ENCODE measurements at regions not wholly inside any gene's neighbourhood (a gene's known extent, or its start where the extent isn't known, plus 50 kb on each side); places are given as distances from the start of the nearest gene placed in this dataset.

DNA sequence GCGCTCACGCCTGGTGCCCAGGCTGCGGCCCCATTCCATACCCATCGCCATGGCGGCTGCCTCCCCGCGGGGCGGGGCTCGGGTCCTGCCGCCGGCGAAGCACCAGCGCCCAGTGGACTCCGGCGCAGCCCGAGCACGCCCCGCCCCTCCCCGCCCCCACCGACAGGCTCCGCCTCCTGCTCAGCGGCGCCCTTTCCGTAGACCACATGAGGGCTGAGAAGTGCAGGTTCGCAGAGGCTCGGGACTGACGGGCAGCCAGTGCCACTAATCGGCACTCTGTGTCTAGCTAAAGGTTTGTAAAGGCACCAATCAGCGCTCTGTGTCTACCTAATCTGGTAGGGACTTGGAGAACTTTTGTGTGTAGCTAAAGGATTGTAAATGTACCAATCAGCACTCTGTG is 352.2 kb upstream of the AMELY start:
- WGBS, 3 donors: no CpG with 5 or more reads among the region's 29 CpGs
- no peaks in the 10 kb centered on the region for H3K9me3 ChIP-seq

DNA sequence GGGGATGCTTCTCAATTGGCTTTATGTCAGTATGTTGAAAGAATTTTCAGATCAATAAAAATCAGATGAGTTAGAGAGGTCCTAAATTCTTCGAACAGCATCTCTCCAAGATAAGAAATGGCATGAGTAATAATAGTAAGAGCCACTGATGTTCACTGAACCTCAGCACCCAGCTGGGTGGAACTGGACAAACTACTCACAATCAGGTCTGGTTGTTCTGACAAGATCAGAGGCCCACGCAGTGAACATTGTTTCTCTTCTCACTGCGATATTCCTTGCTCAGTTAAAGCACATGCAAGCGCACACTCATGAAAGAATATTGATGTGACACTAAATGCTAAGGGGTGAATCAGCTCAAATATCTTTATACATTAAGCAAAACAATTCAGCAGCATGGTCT is 351.0 kb upstream of the AMELY start:
- H3K27me3 ChIP-seq: no peaks in the 10 kb centered on the region
- intact Hi-C loops (cut with DNase I): no loop called here
- no peak overlapping the region for H3K27ac ChIP-seq
- no peak for DNase-seq
- no peaks in the 10 kb centered on the region for H3K36me3 ChIP-seq
- H3K4me3 ChIP-seq: no peak overlapping the region
- TF ChIP-seq CTCF (IDR thresholded peaks at IDR 0.05): no peak
- TF ChIP-seq EP300 (IDR thresholded peaks at IDR 0.05): no peak
- no peak for TF ChIP-seq POLR2A (IDR thresholded peaks at IDR 0.05)
- H3K4me1 ChIP-seq (ENCODE audit: insufficient read depth): no peaks in the 10 kb centered on the region
- no peaks in the 10 kb centered on the region for H3K9me3 ChIP-seq
- WGBS, 3 donors: no CpG with 5 or more reads among the region's 4 CpGs

More for the DNA sequence above, 352.2 kb upstream of the AMELY start:
- Histone ChIP-seq H3K36me3 (no peaks in the 10 kb centered on the region), H3K4me1 (ENCODE audit: insufficient read depth) (no peaks in the 10 kb centered on the region), H3K4me3 (no peak overlapping the region), H3K27me3 (no peaks in the 10 kb centered on the region), H3K27ac (no peak overlapping the region)
- TF ChIP-seq POLR2A (IDR thresholded peaks at IDR 0.05): no peak
- no peak for TF ChIP-seq EP300 (IDR thresholded peaks at IDR 0.05)
- TF ChIP-seq CTCF (IDR thresholded peaks at IDR 0.05): no peak
- no peak for DNase-seq
- intact Hi-C loops (cut with DNase I): no loop called here

GRCh38 chrY:7261254-7261653 is 349.7 kb upstream of the AMELY start:
- Histone ChIP-seq H3K27ac (no peak overlapping the region), H3K4me3 (no peak overlapping the region), H3K36me3 (no peaks in the 10 kb centered on the region), H3K9me3 (no peaks in the 10 kb centered on the region), H3K27me3 (no peaks in the 10 kb centered on the region), H3K4me1 (ENCODE audit: insufficient read depth) (no peaks in the 10 kb centered on the region)
- WGBS, 3 donors: no CpG with 5 or more reads among the region's 6 CpGs
- TF ChIP-seq EP300 (IDR thresholded peaks at IDR 0.05) (no peak), POLR2A (IDR thresholded peaks at IDR 0.05) (no peak), CTCF (IDR thresholded peaks at IDR 0.05) (no peak)
- intact Hi-C loops (cut with DNase I): no loop called here
- no peak for DNase-seq

- Histone ChIP-seq H3K27ac (no peak overlapping the region), H3K27me3 (no peaks in the 10 kb centered on the region), H3K9me3 (no peaks in the 10 kb centered on the region), H3K4me1 (ENCODE audit: insufficient read depth) (no peaks in the 10 kb centered on the region), H3K36me3 (no peaks in the 10 kb centered on the region), H3K4me3 (no peak overlapping the region)
- TF ChIP-seq EP300 (IDR thresholded peaks at IDR 0.05) (no peak), POLR2A (IDR thresholded peaks at IDR 0.05) (no peak), CTCF (IDR thresholded peaks at IDR 0.05) (no peak)
- DNase-seq: no peak
- no CpG with 5 or more reads among the region's 6 CpGs for WGBS, 3 donors
- intact Hi-C loops (cut with DNase I): no loop called here
Observed at GRCh38 chrY:7240101-7240500, 328.5 kb upstream of the AMELY start.

DNA sequence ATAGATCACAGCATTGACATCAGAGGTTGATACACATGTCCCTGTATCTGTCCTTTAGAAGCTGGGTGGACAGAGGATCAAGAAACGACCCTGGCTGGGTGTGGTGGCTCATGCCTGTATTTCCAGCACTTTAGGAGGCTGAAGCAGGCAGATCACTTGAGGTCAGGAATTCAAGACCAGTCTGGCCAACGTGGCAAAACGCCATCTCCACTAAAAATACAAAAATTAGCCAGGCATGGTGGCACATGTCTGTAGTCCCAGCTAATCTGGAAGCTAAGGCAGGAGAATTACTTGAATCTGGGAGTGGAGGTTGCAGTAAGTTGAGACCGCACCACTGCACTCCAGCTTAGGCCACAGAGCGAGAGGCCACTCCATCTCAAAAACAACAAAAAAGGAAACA is 300.4 kb upstream of the AMELY start:
- H3K4me1 ChIP-seq (ENCODE audit: insufficient read depth): no peaks in the 10 kb centered on the region
- H3K36me3 ChIP-seq: no peaks in the 10 kb centered on the region
- TF ChIP-seq EP300 (IDR thresholded peaks at IDR 0.05) (no peak), POLR2A (IDR thresholded peaks at IDR 0.05) (no peak)
- no peak overlapping the region for H3K27ac ChIP-seq
- no CpG with 5 or more reads among the region's 5 CpGs for WGBS, 3 donors
- no peak overlapping the region for H3K4me3 ChIP-seq
- H3K27me3 ChIP-seq: no peaks in the 10 kb centered on the region
- intact Hi-C loops (cut with DNase I): no loop called here
- DNase-seq: no peak
- H3K9me3 ChIP-seq: no peaks in the 10 kb centered on the region

All from ovary (tissue), 7 donors.